ENCODE measurements at regions not wholly inside any gene's neighbourhood (a gene's known extent, or its start where the extent isn't known, plus 50 kb on each side); places are given as distances from the start of the nearest gene placed in this dataset.
"Not testable (repeated sequence)": the region's sequence is repeated elsewhere in the genome, so short reads cannot be mapped to it uniquely, and the experiment has no call there.

DNA sequence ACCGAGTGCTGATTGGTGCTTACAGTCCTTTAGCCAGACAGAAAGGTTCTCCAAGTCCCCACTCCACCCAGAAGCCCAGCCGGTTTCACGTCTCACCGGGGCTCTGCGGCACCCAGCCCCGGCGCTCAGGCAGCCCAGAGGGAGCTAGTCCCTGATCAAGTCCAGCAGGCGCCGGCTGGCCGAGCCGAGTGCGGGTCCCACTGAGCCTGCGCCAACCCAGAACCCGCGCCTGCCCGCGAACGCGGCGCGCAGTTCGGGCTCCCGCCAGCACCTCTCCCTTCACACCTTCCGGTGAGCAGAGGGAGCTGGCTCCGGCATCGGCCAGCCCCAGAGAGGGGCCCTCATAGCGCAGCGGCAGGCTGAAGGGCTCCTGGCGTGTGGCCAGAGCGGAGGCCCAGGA is 481.6 kb upstream of the CHD1 start:
- not testable (repeated sequence) for H3K4me2 ChIP-seq (ENCODE audit: low read length); H3K9ac ChIP-seq; H3K79me2 ChIP-seq; H3K4me3 ChIP-seq (ENCODE audit: low read depth, low read length); H3K36me3 ChIP-seq (ENCODE audit: control insufficient read depth, insufficient read depth, low read length); H3K9me3 ChIP-seq (ENCODE audit: control insufficient read depth, low read length); H3K4me1 ChIP-seq; H2AFZ ChIP-seq; H3K27me3 ChIP-seq (ENCODE audit: control insufficient read depth, insufficient read depth, low read length); H3K27ac ChIP-seq

DNA sequence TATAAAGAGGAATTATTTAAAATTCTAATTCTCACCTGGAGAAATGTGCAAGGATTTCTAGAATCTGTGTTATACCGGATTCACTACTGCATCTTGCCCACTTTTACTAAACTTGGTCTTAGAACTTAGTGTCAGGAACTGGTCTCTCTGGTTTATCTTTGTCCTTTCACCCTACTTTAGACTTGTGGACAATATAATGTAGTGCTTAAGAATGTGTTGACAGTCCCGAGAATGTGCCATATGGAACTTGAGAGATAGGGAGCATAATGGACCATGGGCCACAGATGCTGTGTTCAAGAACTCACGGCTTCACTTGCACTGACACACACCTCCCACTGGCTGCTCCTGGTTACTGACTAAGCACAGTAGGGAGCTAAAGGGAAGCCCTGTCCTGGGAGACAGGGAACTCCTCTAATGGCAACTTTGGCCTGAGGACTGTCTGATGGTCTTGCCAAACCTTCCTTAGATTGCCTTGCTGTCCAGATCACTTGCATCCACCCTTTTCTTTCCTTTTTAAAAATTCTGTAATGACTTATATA is 476.0 kb upstream of the CHD1 start:
- not testable (repeated sequence) for H3K4me3 ChIP-seq (ENCODE audit: low read depth, low read length); H3K27me3 ChIP-seq (ENCODE audit: control insufficient read depth, insufficient read depth, low read length); H3K9me3 ChIP-seq (ENCODE audit: control insufficient read depth, low read length); H3K36me3 ChIP-seq (ENCODE audit: control insufficient read depth, insufficient read depth, low read length); H3K9ac ChIP-seq; H2AFZ ChIP-seq; H3K79me2 ChIP-seq; H3K27ac ChIP-seq; H3K4me2 ChIP-seq (ENCODE audit: low read length); H3K4me1 ChIP-seq

DNA sequence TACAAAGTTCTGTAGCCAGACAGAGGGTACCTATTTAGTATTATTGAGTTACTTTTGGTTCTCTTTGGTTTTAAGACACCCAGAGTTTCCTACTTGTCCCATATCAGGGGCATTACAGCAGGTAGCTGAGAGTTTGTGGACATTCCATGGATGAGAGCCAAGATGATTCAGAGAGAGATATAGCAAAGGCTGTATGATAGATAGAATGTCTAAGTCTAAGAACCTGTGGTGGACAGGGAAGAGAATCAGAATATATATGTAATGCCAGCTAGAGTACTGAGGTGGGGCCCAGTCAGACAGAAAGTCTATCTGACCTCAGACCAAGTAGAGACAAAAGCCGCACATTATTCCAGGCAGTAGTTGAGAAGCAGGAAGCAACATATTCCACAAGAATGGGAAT is 471.8 kb upstream of the CHD1 start:
- H2AFZ ChIP-seq; H3K4me2 ChIP-seq (ENCODE audit: low read length); H3K27ac ChIP-seq: not testable (repeated sequence)

DNA sequence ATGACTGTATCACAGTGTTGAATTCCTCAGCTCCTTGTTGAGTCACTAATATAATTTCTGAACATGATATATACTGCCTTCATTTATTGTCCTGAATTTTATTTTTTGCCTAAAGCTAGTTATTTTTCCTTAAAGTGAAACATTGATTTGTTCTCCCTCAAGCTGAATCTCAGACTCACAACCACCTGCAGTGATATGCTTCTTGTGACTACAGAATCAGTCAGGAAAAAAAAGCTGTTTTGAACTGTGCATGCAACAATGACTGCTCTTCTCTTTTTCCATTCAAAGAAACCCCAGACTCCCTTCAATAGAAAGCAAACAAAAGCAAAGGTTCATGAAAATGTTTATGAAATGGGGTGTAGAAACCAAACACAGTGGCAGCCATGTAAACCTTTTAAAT is 470.2 kb upstream of the CHD1 start:
- Histone ChIP-seq H3K9me3 (ENCODE audit: control insufficient read depth, low read length) (no peaks in the 10 kb centered on the region), H3K4me1 (no peaks in the 10 kb centered on the region), H3K27me3 (ENCODE audit: control insufficient read depth, insufficient read depth, low read length) (no peaks in the 10 kb centered on the region), H3K79me2 (no peaks in the 10 kb centered on the region), H3K4me2 (ENCODE audit: low read length) (no peak overlapping the region), H2AFZ (no peak overlapping the region), H3K9ac (no peak overlapping the region), H3K36me3 (ENCODE audit: control insufficient read depth, insufficient read depth, low read length) (no peaks in the 10 kb centered on the region), H3K27ac (no peak overlapping the region), H3K4me3 (ENCODE audit: low read depth, low read length) (no peak overlapping the region)
- TF ChIP-seq, protein P1, sequence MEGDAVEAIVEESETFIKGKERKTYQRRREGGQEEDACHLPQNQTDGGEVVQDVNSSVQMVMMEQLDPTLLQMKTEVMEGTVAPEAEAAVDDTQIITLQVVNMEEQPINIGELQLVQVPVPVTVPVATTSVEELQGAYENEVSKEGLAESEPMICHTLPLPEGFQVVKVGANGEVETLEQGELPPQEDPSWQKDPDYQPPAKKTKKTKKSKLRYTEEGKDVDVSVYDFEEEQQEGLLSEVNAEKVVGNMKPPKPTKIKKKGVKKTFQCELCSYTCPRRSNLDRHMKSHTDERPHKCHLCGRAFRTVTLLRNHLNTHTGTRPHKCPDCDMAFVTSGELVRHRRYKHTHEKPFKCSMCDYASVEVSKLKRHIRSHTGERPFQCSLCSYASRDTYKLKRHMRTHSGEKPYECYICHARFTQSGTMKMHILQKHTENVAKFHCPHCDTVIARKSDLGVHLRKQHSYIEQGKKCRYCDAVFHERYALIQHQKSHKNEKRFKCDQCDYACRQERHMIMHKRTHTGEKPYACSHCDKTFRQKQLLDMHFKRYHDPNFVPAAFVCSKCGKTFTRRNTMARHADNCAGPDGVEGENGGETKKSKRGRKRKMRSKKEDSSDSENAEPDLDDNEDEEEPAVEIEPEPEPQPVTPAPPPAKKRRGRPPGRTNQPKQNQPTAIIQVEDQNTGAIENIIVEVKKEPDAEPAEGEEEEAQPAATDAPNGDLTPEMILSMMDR (IDR thresholded peaks at IDR 0.05): no peak

More for the DNA sequence above, 471.8 kb upstream of the CHD1 start:
- not testable (repeated sequence) for H3K9me3 ChIP-seq (ENCODE audit: control insufficient read depth, low read length); H3K9ac ChIP-seq; H3K4me3 ChIP-seq (ENCODE audit: low read depth, low read length); H3K36me3 ChIP-seq (ENCODE audit: control insufficient read depth, insufficient read depth, low read length); H3K27me3 ChIP-seq (ENCODE audit: control insufficient read depth, insufficient read depth, low read length); H3K4me1 ChIP-seq; H3K79me2 ChIP-seq

DNA sequence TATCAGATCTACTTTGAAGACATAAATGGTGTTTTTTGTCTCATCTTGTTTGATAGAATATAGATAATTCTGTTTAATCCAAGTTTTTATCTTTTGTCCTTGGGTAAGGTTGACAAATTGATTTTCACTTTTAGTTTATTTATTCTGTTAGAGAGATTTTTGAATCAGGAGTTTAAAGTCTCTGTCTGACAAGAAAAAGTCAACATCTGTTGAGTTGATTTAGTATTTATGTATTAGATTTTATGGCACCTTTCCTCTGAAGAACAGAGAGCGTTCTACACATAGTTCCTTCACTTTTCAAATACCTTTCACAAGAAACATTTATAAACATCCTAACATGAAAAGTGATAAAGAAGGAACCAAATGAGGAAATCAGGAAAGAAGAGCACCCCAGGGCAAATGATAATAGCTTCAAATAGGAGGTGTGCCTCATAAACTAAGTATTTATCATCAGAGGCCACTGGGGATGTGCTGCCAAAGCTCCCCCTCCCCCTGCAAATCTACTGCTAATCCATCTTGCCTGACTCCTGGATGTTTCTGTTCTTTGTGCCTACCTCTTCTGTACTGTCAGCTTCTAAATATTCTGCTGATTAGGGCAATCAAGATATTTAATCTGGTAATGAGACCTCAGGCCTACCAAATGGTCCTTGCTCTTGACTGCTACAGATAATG is 457.7 kb upstream of the CHD1 start:
- Histone ChIP-seq H3K79me2 (no peaks in the 10 kb centered on the region), H2AFZ (no peak overlapping the region), H3K36me3 (ENCODE audit: control insufficient read depth, insufficient read depth, low read length) (peaks cover 2% of the 10 kb centered on the region), H3K27ac (no peak overlapping the region), H3K4me3 (ENCODE audit: low read depth, low read length) (no peak overlapping the region), H3K4me1 (no peaks in the 10 kb centered on the region), H3K9ac (no peak overlapping the region), H3K4me2 (ENCODE audit: low read length) (no peak overlapping the region), H3K9me3 (ENCODE audit: control insufficient read depth, low read length) (no peaks in the 10 kb centered on the region), H3K27me3 (ENCODE audit: control insufficient read depth, insufficient read depth, low read length) (no peaks in the 10 kb centered on the region)
- TF ChIP-seq, protein P1 (IDR thresholded peaks at IDR 0.05): no peak

DNA sequence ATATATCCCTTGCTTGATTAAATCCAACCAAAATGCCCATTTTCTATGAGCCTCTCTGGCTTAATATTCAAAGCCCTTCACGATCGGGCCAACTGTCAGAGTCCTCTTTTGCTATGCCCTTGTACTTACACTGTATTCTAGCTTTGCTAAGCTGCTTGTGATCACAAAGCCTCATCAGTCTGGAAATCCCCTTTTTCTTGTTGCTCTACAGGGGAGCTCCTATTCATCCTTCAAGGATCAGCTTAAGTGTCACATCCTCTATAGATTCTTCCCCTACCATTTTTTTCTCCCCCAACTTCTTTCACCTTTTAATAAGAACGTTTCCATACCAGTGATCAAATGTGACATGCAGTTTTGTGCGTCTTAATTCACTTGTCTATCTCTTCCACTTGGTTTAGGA is 450.4 kb upstream of the CHD1 start:
- no peaks in the 10 kb centered on the region for H3K27me3 ChIP-seq (ENCODE audit: control insufficient read depth, insufficient read depth, low read length)
- H3K27ac ChIP-seq: no peak overlapping the region
- no peak overlapping the region for H3K4me2 ChIP-seq (ENCODE audit: low read length)
- no peak overlapping the region for H3K9ac ChIP-seq
- H3K79me2 ChIP-seq: no peaks in the 10 kb centered on the region
- no peak overlapping the region for H3K4me3 ChIP-seq (ENCODE audit: low read depth, low read length)
- no peaks in the 10 kb centered on the region for H3K9me3 ChIP-seq (ENCODE audit: control insufficient read depth, low read length)
- TF ChIP-seq, protein P1 (IDR thresholded peaks at IDR 0.05): no peak
- no peaks in the 10 kb centered on the region for H3K4me1 ChIP-seq
- no peak overlapping the region for H2AFZ ChIP-seq
- no peaks in the 10 kb centered on the region for H3K36me3 ChIP-seq (ENCODE audit: control insufficient read depth, insufficient read depth, low read length)
